K562 (cell line): ENCODE measurements at regions not wholly inside any gene's neighbourhood (a gene's known extent, or its start where the extent isn't known, plus 50 kb on each side); places are given as distances from the start of the nearest gene placed in this dataset.

ENCODE experiments used
- ATAC-seq: fragments of 200-7000 bp; cut with Tn5 transposase; 3 replicates; pipeline ENCODE4 v1.9.1; 2020; ENCODE audit warnings: moderate library complexity
- BruUV-seq: library from RNA; stranded (reverse); fragments of 400-500 nt; replicated peaks from 2 replicates; lab custom pipeline; 2021; lab: Mats Ljungman, UMichigan
- CTCF ChIA-PET: fragments of 300-600 bp; formaldehyde crosslinking; extraction: SDS; loops from one replicate; lab custom pipeline; 2021; ENCODE audit warnings: low intra/inter-chr PET ratio; lab: Yijun Ruan, JAX
- POLR2A ChIA-PET: fragments of 300-600, 350-650 bp; sonication (Branson Sonifier 250); formaldehyde crosslinking; extraction: SDS; loops from one replicate; lab custom pipeline; 2021; ENCODE audit warnings: antibody characterized with exemption, inconsistent platforms; lab: Yijun Ruan, JAX
- DNase-seq, 4 experiments: peaks; one replicate each; pipeline versions ENCODE4 v3.0.0 to v3.0.0-alpha.2; 2011 to 2018; ENCODE audit warnings: low spot score in 3 of 4, mixed read lengths in 3 of 4; ENCODE audit errors: extremely low read depth in 1 of 4
- FAIRE-seq: peaks from 2 replicates; lab custom pipeline; 2011; peaks lifted over from hg19 to GRCh38; lab: Jason Lieb, UNC
- H2AFZ ChIP-seq: 2 replicates; pipeline ENCODE4 v1.6.0; 2011; ENCODE audit warnings: low read depth, low read length, control low read depth, inconsistent platforms
- H3K27ac ChIP-seq: fragments of 200-600 bp; 3 replicates; pipeline ENCODE4 v1.8.0; 2011; ENCODE audit warnings: low read depth, mild to moderate bottlenecking, control low read depth, inconsistent platforms, low read length, moderate library complexity, mixed read lengths; ENCODE audit errors: extremely low read depth
- H3K27me3 ChIP-seq, 2 experiments: fragments of 300-600 bp in 1 of 2; 2 replicates in 1 of 2; 3 replicates in 1 of 2; pipeline versions ENCODE4 v1.6.0 to v1.8.0; 2011; ENCODE audit warnings: inconsistent platforms in 2 of 2, low read length in 2 of 2, mild to moderate bottlenecking in 1 of 2, mixed read lengths in 1 of 2, moderate library complexity in 1 of 2; ENCODE audit not compliant: control insufficient read depth in 2 of 2, insufficient read depth in 2 of 2
- H3K36me3 ChIP-seq: fragments of 300-600 bp; 3 replicates; pipeline ENCODE4 v1.8.0; 2011; ENCODE audit warnings: mild to moderate bottlenecking, low read length, inconsistent platforms; ENCODE audit not compliant: control insufficient read depth, insufficient read depth
- H3K4me1 ChIP-seq, 2 experiments: fragments of 200-600 bp in 1 of 2; replicated peaks in 1 of 2; 2 replicates in 1 of 2; 3 replicates in 1 of 2; pipeline versions ENCODE4 v1.5.1 to v1.8.0; 2011; ENCODE audit warnings: inconsistent platforms in 2 of 2, low read length in 2 of 2, mild to moderate bottlenecking in 1 of 2, mixed read lengths in 1 of 2, moderate library complexity in 1 of 2; ENCODE audit not compliant: control insufficient read depth in 2 of 2, insufficient read depth in 2 of 2
- H3K4me2 ChIP-seq: 2 replicates; pipeline ENCODE4 v1.6.1; 2011; ENCODE audit warnings: low read length, control low read depth, inconsistent platforms, mixed read lengths; ENCODE audit not compliant: insufficient read depth
- H3K4me3 ChIP-seq: fragments of 200-600 bp; sonication (generic), shearing (Covaris generic); 2 replicates; pipeline ENCODE4 v1.5.1; 2016; ENCODE audit warnings: control low read depth, inconsistent platforms
- H3K79me2 ChIP-seq: fragments of 200-600 bp; 3 replicates; pipeline ENCODE4 v1.8.0; 2011; ENCODE audit warnings: low read length, inconsistent platforms; ENCODE audit not compliant: control insufficient read depth, insufficient read depth
- H3K9ac ChIP-seq, 2 experiments: 2 replicates each; pipeline versions ENCODE4 v1.6.0 to v1.6.1; 2011; ENCODE audit warnings: low read depth in 2 of 2, low read length in 2 of 2, control low read depth in 1 of 2, inconsistent platforms in 1 of 2, mild to moderate bottlenecking in 1 of 2, mixed read lengths in 1 of 2; ENCODE audit not compliant: insufficient read depth in 1 of 2
- H3K9me1 ChIP-seq: one replicate; pipeline ENCODE4 v1.6.0; 2011; ENCODE audit warnings: inconsistent platforms, mild to moderate bottlenecking, low read length, moderate library complexity; ENCODE audit not compliant: control insufficient read depth, insufficient read depth
- H3K9me3 ChIP-seq: replicated peaks from 2 replicates; pipeline ENCODE4 v1.5.1; 2011; ENCODE audit warnings: low read depth, low read length, inconsistent platforms; ENCODE audit not compliant: control insufficient read depth, insufficient read depth
- H4K20me1 ChIP-seq: replicated peaks from 2 replicates; pipeline ENCODE4 v1.6.1; 2011; ENCODE audit warnings: low read length, inconsistent platforms, mixed read lengths; ENCODE audit not compliant: control insufficient read depth, insufficient read depth
- HDAC6 ChIP-seq: IDR thresholded peaks from 2 replicates; pipeline ENCODE4 v1.6.1; 2012; ENCODE audit warnings: low read depth, mild to moderate bottlenecking, control low read depth, inconsistent platforms, low read length, moderate library complexity
- MYNN ChIP-seq, 2 experiments: sonication (generic); formaldehyde crosslinking in 1 of 2; IDR thresholded peaks; 2 replicates each; pipeline versions ENCODE4 v1.5.0 to v1.6.1; 2016 to 2020; ENCODE audit warnings: antibody characterized with exemption in 1 of 2, missing genetic modification reagents in 1 of 2
- POLR2A ChIP-seq: fragments of 450-650 bp; conservative IDR thresholded peaks from 2 replicates; pipeline ENCODE4 v1.6.1; 2016
- SLC30A9 ChIP-seq: fragments of 250-450 bp; sonication (Bioruptor Pico); IDR thresholded peaks from 2 replicates; pipeline ENCODE4 v1.8.0; 2022; ENCODE audit warnings: mild to moderate bottlenecking, moderate library complexity
- WGBS: fragments of 100-300 bp; shearing (Covaris generic); methylation state at CpG from one replicate; pipeline ENCODE4 v1.1.6; 2016; ENCODE audit warnings: low coverage, mixed read lengths; ENCODE audit not compliant: insufficient coverage; ENCODE audit errors: missing lambda C conversion rate; 5-methylcytosine and 5-hydroxymethylcytosine counted together
- in situ Hi-C: fragments of 300-500 bp; cut with MboI; formaldehyde crosslinking; loops from 4 replicates; pipeline ENCODE4 v1.15.0; 2018; ENCODE audit warnings: inconsistent platforms, mixed read lengths
- intact Hi-C: fragments of 100-400 bp; cut with micrococcal nuclease; formaldehyde crosslinking; loops from 2 replicates; pipeline ENCODE4 v1.14.2; 2022
- TF ChIP-seq, protein P1 (sequence below), 2 experiments: fragments of 450-650 bp in 1 of 2; sonication (generic) in 1 of 2; formaldehyde crosslinking in 1 of 2; IDR thresholded peaks in 1 of 2; conservative IDR thresholded peaks in 1 of 2; 2 replicates each; pipeline versions ENCODE4 v1.6.1 to v1.8.1; 2016 to 2023; ENCODE audit warnings: mild to moderate bottlenecking in 2 of 2, moderate library complexity in 2 of 2, inconsistent platforms in 1 of 2, missing genetic modification reagents in 1 of 2
- TF ChIP-seq, protein P2 (sequence below): fragments of 250-450 bp; sonication (Bioruptor Pico); IDR thresholded peaks from 2 replicates; pipeline ENCODE4 v1.8.0; 2022; ENCODE audit warnings: moderate library complexity, mild to moderate bottlenecking, inconsistent platforms
- TF ChIP-seq, protein P3 (sequence below): fragments of 450-650 bp; formaldehyde crosslinking; IDR thresholded peaks from 2 replicates; pipeline ENCODE4 v1.4.0; 2022; ENCODE audit warnings: mild to moderate bottlenecking, moderate library complexity
- TF ChIP-seq, protein P4 (sequence below): fragments of 450-650 bp; IDR thresholded peaks from 2 replicates; pipeline ENCODE4 v1.6.1; 2016; ENCODE audit warnings: low read depth
- TF ChIP-seq, protein P5 (sequence below): fragments of 250-450 bp; sonication (Bioruptor Pico); IDR thresholded peaks from 2 replicates; pipeline ENCODE4 v1.4.0; 2020

DNA sequence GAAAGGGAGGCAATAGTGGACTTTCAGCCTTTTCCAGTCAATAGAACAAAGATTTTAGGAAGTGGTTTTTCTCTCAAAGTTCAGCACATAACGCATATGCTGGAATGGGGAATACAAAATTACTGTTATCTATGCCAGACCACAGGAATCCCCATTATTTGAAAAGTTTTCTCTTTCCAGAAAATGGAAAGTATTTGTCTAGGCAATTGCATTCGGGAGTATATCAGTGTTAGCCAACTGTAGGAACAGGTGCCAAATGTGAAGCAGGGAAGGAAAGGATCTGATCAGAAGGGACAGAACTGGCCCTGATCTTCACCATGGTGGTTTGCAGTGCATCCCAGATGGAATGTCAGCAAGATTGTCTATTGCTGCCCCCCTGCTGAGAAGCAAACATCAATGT lies 213.6 kb downstream of the CPE start:
- POLR2A ChIA-PET: no interaction called here
- Histone ChIP-seq H3K9ac (no peak overlapping the region), H4K20me1 (no peaks in the 10 kb centered on the region), H3K9me3 (no peaks in the 10 kb centered on the region), H3K9me1 (no peaks in the 10 kb centered on the region), H3K4me2 (no peak overlapping the region), H3K4me3 (no peak overlapping the region), H3K27ac (no peak overlapping the region), H3K27me3 (no peaks in the 10 kb centered on the region), H3K36me3 (no peaks in the 10 kb centered on the region), H3K4me1 (no peaks in the 10 kb centered on the region), H3K79me2 (no peaks in the 10 kb centered on the region), H2AFZ (no peak overlapping the region)
- BruUV-seq: no TSS peak
- no peak for DNase-seq
- in situ Hi-C loops (no loop called here), intact Hi-C loops (no loop called here)
- 4% methylated on average over 2 of the region's 2 CpGs for WGBS
- no peak for FAIRE-seq
- ATAC-seq: no peak
- CTCF ChIA-PET: no interaction called here
- TF ChIP-seq, protein P1, sequence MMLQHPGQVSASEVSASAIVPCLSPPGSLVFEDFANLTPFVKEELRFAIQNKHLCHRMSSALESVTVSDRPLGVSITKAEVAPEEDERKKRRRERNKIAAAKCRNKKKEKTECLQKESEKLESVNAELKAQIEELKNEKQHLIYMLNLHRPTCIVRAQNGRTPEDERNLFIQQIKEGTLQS (IDR thresholded peaks at IDR 0.05): no peak
- TF ChIP-seq, protein P1 (CRISPR knock-in tag; conservative IDR thresholded peaks at IDR 0.05): no peak
- TF ChIP-seq, protein P2, sequence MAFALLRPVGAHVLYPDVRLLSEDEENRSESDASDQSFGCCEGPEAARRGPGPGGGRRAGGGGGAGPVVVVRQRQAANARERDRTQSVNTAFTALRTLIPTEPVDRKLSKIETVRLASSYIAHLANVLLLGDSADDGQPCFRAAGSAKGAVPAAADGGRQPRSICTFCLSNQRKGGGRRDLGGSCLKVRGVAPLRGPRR: no peak
- TF ChIP-seq, protein P3, sequence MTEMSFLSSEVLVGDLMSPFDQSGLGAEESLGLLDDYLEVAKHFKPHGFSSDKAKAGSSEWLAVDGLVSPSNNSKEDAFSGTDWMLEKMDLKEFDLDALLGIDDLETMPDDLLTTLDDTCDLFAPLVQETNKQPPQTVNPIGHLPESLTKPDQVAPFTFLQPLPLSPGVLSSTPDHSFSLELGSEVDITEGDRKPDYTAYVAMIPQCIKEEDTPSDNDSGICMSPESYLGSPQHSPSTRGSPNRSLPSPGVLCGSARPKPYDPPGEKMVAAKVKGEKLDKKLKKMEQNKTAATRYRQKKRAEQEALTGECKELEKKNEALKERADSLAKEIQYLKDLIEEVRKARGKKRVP (CRISPR knock-in tag): no peak
- TF ChIP-seq, protein P4, sequence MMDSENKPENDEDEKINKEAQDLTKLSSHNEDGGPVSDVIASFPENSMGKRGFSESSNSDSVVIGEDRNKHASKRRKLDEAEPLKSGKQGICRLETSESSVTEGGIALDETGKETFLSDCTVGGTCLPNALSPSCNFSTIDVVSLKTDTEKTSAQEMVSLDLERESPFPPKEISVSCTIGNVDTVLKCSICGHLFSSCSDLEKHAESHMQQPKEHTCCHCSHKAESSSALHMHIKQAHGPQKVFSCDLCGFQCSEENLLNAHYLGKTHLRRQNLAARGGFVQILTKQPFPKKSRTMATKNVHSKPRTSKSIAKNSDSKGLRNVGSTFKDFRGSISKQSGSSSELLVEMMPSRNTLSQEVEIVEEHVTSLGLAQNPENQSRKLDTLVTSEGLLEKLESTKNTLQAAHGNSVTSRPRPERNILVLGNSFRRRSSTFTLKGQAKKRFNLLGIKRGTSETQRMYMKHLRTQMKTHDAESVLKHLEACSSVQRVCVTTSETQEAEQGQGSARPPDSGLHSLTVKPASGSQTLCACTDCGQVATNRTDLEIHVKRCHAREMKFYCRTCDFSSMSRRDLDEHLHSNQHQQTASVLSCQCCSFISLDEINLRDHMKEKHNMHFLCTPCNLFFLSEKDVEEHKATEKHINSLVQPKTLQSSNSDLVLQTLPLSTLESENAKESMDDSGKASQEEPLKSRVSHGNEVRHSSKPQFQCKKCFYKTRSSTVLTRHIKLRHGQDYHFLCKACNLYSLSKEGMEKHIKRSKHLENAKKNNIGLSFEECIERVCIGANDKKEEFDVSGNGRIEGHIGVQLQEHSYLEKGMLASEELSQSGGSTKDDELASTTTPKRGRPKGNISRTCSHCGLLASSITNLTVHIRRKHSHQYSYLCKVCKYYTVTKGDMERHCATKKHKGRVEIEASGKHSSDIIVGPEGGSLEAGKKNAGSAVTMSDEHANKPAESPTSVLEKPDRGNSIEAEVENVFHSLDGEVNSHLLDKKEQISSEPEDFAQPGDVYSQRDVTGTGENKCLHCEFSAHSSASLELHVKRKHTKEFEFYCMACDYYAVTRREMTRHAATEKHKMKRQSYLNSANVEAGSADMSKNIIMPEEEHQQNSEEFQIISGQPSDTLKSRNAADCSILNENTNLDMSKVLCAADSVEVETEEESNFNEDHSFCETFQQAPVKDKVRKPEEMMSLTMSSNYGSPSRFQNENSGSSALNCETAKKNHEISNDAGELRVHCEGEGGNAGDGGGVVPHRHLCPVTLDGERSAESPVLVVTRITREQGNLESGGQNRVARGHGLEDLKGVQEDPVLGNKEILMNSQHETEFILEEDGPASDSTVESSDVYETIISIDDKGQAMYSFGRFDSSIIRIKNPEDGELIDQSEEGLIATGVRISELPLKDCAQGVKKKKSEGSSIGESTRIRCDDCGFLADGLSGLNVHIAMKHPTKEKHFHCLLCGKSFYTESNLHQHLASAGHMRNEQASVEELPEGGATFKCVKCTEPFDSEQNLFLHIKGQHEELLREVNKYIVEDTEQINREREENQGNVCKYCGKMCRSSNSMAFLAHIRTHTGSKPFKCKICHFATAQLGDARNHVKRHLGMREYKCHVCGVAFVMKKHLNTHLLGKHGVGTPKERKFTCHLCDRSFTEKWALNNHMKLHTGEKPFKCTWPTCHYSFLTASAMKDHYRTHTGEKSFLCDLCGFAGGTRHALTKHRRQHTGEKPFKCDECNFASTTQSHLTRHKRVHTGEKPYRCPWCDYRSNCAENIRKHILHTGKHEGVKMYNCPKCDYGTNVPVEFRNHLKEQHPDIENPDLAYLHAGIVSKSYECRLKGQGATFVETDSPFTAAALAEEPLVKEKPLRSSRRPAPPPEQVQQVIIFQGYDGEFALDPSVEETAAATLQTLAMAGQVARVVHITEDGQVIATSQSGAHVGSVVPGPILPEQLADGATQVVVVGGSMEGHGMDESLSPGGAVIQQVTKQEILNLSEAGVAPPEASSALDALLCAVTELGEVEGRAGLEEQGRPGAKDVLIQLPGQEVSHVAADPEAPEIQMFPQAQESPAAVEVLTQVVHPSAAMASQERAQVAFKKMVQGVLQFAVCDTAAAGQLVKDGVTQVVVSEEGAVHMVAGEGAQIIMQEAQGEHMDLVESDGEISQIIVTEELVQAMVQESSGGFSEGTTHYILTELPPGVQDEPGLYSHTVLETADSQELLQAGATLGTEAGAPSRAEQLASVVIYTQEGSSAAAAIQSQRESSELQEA: no peak
- no peak for TF ChIP-seq MYNN (IDR thresholded peaks at IDR 0.05)
- no peak for TF ChIP-seq MYNN (CRISPR knock-in tag; IDR thresholded peaks at IDR 0.05)
- TF ChIP-seq, protein P5, sequence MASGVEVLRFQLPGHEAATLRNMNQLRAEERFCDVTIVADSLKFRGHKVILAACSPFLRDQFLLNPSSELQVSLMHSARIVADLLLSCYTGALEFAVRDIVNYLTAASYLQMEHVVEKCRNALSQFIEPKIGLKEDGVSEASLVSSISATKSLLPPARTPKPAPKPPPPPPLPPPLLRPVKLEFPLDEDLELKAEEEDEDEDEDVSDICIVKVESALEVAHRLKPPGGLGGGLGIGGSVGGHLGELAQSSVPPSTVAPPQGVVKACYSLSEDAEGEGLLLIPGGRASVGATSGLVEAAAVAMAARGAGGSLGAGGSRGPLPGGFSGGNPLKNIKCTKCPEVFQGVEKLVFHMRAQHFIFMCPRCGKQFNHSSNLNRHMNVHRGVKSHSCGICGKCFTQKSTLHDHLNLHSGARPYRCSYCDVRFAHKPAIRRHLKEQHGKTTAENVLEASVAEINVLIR (CRISPR knock-in tag): no peak
- no peak for TF ChIP-seq SLC30A9
- TF ChIP-seq POLR2A: no peak
- TF ChIP-seq HDAC6: no peak
